Tibial artery (tissue), 4 donors: ENCODE measurements at regions not wholly inside any gene's neighbourhood (a gene's known extent, or its start where the extent isn't known, plus 50 kb on each side); places are given as distances from the start of the nearest gene placed in this dataset.

ENCODE experiments used
- DNase-seq, 2 donors: peaks; one replicate each; pipeline ENCODE4 v3.0.0-alpha.2; 2019
- H3K27ac ChIP-seq, 2 donors: fragments of 200-600 bp; sonication (generic) in 1 of 2; 1 replicate in 1 of 2; 2 replicates in 1 of 2; pipeline ENCODE4 v1.5.1; 2018 to 2019; ENCODE audit warnings: mild to moderate bottlenecking in 1 of 2
- H3K27me3 ChIP-seq, 2 donors: fragments of 200-600 bp; sonication (generic) in 1 of 2; one replicate each; pipeline versions ENCODE4 v1.5.1 to v1.6.0; 2016 to 2019
- H3K36me3 ChIP-seq, 3 donors: fragments of 200-600 bp; sonication (generic) in 2 of 3; one replicate each; pipeline ENCODE4 v1.5.1; 2016 to 2019; ENCODE audit warnings: mild to moderate bottlenecking in 2 of 3
- H3K4me1 ChIP-seq, 4 donors: fragments of 200-600 bp; sonication (generic) in 2 of 4; 1 replicate in 3 of 4; 2 replicates in 1 of 4; pipeline ENCODE4 v1.5.1; 2016 to 2019
- H3K4me3 ChIP-seq, 2 donors: fragments of 200-600 bp; sonication (generic) in 1 of 2; 1 replicate in 1 of 2; 2 replicates in 1 of 2; pipeline ENCODE4 v1.5.1; 2018 to 2019; ENCODE audit warnings: mild to moderate bottlenecking in 2 of 2
- H3K9me3 ChIP-seq, 3 donors: fragments of 200-600 bp; sonication (generic) in 1 of 3; one replicate each; pipeline ENCODE4 v1.5.1; 2016 to 2019
- CTCF ChIP-seq, 2 experiments: fragments of 200-600 bp in 1 of 2; fragments of 450-650 bp in 1 of 2; IDR thresholded peaks; one replicate each; pipeline ENCODE4 v1.5.1; 2017 to 2019; ENCODE audit warnings: antibody characterized with exemption in 2 of 2, mild to moderate bottlenecking in 1 of 2, moderate library complexity in 1 of 2
- intact Hi-C: fragments of 100-400 bp; cut with DNase I; formaldehyde crosslinking; loops from one replicate; pipeline ENCODE4 v1.15.0; 2023; ENCODE audit warnings: low total_unique reads

- Histone ChIP-seq H3K4me3 (no peak overlapping the region), H3K27ac (no peak overlapping the region), H3K9me3 (no peaks in the 10 kb centered on the region), H3K4me1 (no peaks in the 10 kb centered on the region), H3K36me3 (no peaks in the 10 kb centered on the region), H3K27me3 (no peaks in the 10 kb centered on the region)
- no peak for DNase-seq
- intact Hi-C loops: no loop called here
- TF ChIP-seq CTCF (IDR thresholded peaks at IDR 0.05): no peak
Observed at GRCh38 chr13:22653866-22654265, 526.9 kb upstream of the SGCG start.

DNA sequence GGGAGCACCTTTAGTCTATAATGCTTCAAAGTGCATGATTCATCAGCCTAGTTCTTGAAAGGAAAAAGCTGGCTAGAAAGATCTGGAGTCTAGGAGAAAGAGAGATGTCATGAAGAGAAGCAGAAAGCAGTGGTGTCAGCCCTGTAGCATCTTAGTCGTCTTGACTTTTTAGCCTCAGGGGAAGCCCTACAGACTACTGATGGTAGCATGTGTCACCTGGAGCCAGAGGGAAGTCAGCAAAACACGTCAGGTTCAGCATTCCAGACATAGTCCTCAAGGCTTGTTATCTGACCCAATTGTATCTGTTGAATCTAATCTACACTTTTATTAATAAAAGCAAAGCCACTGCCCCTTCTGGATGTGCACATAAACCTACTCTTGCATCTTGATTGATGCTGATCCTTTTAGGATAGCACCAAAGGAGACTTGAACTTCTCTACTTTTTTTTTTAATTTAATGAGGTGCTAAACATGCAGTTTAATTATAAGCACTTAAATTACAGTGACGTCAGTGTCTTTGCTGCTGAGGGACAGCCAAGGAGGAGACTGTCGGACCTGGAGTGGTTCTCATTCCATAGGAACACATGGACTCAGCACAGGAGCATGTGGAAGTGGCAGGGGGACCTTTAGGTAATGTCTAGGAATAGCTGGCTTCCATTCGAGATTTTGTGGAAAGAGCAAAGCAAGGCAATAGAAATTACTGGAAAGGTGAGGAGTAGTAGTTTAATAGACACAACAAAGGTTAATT is 525.5 kb upstream of the SGCG start:
- Histone ChIP-seq H3K27ac (no peak overlapping the region), H3K27me3 (no peaks in the 10 kb centered on the region), H3K36me3 (no peaks in the 10 kb centered on the region), H3K4me3 (no peak overlapping the region), H3K9me3 (no peaks in the 10 kb centered on the region), H3K4me1 (no peaks in the 10 kb centered on the region)
- DNase-seq: no peak
- TF ChIP-seq CTCF (IDR thresholded peaks at IDR 0.05): no peak
- intact Hi-C loops: no loop called here

GRCh38 chr13:22662771-22663170 is 518.0 kb upstream of the SGCG start:
- DNase-seq: no peak
- Histone ChIP-seq H3K27ac (no peak overlapping the region), H3K4me3 (no peak overlapping the region), H3K9me3 (no peaks in the 10 kb centered on the region), H3K36me3 (no peaks in the 10 kb centered on the region), H3K4me1 (no peaks in the 10 kb centered on the region), H3K27me3 (no peaks in the 10 kb centered on the region)
- intact Hi-C loops: no loop called here
- no peak for TF ChIP-seq CTCF (IDR thresholded peaks at IDR 0.05)

- TF ChIP-seq CTCF (IDR thresholded peaks at IDR 0.05): no peak
- H3K4me3 ChIP-seq: no peak overlapping the region
- H3K27ac ChIP-seq: no peak overlapping the region
- H3K9me3 ChIP-seq: no peaks in the 10 kb centered on the region
- no peaks in the 10 kb centered on the region for H3K36me3 ChIP-seq
- no peaks in the 10 kb centered on the region for H3K27me3 ChIP-seq
- no peaks in the 10 kb centered on the region for H3K4me1 ChIP-seq
- no peak for DNase-seq
- intact Hi-C loops: no loop called here
Observed at GRCh38 chr13:22665506-22665905, 515.3 kb upstream of the SGCG start.

GRCh38 chr13:22690756-22691155 is 490.0 kb upstream of the SGCG start:
- no peak for TF ChIP-seq CTCF (IDR thresholded peaks at IDR 0.05)
- no peaks in the 10 kb centered on the region for H3K36me3 ChIP-seq
- H3K9me3 ChIP-seq: peaks cover 0 to 18% (median 5%) of the 10 kb centered on the region in 3 donors
- DNase-seq: no peak
- H3K4me3 ChIP-seq: no peak overlapping the region
- H3K27me3 ChIP-seq: no peaks in the 10 kb centered on the region
- H3K4me1 ChIP-seq: no peaks in the 10 kb centered on the region
- intact Hi-C loops: no loop called here
- H3K27ac ChIP-seq: no peak overlapping the region

GRCh38 chr13:22693691-22694090 is 487.1 kb upstream of the SGCG start:
- Histone ChIP-seq H3K4me1 (no peaks in the 10 kb centered on the region), H3K4me3 (no peak overlapping the region), H3K27me3 (no peaks in the 10 kb centered on the region), H3K9me3 (peaks cover 0 to 12% (median 5%) of the 10 kb centered on the region in 3 donors), H3K27ac (no peak overlapping the region), H3K36me3 (no peaks in the 10 kb centered on the region)
- no peak for TF ChIP-seq CTCF (IDR thresholded peaks at IDR 0.05)
- DNase-seq: no peak
- intact Hi-C loops: no loop called here
